ENCODE measurements at regions not wholly inside any gene's neighbourhood (a gene's known extent, or its start where the extent isn't known, plus 50 kb on each side); places are given as distances from the start of the nearest gene placed in this dataset.

DNA sequence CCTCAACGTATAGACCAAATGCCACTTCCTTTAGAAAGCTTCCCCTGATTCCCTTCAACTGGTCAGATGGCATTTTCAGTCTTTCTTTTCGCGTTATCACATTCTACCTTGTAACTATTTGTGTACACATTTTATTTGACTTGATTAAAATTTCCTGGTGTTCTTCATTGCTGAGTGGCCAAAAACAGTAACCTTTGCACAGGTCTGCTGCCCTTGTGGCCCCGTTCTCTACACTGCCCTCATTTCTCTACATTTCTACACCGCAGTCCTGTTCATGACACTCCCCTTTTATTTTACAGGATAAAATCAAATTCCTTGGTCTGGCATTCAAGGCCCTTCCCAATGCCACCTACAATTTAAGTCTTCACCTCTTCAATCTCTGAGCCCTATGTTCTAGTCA is 334.2 kb upstream of the SLC30A5 start:
- no peak for DNase-seq

GRCh38 chr5:68762201-68762600 is 331.6 kb upstream of the SLC30A5 start:
- no peak for DNase-seq

DNA sequence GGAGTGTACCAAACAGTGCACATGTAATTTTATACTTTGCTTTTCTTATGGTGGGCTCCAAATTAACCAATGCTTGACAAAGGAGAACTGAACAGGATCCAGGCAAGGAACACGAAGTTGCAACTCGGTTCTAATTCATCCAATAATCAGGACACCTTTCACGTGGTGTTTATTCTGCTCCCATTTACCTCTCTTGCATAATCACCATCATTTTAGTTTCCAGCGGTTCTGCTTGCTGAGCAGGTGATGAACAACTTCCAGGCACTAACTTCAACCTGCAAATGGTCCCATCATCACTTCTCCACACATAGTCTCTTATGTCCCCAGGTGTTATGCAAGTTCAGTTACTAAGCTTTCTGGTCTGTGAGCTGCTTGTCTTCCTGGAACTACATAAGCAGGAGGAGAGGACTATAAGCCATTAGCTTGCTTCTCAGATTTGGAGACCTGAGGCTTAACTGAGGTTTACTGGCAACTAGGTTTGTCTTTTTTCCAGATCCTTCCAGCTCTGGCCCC is 326.8 kb upstream of the SLC30A5 start:
- no peak for DNase-seq

- DNase-seq, result no peak
Observed at GRCh38 chr5:68770551-68770950, 323.3 kb upstream of the SLC30A5 start.

DNA sequence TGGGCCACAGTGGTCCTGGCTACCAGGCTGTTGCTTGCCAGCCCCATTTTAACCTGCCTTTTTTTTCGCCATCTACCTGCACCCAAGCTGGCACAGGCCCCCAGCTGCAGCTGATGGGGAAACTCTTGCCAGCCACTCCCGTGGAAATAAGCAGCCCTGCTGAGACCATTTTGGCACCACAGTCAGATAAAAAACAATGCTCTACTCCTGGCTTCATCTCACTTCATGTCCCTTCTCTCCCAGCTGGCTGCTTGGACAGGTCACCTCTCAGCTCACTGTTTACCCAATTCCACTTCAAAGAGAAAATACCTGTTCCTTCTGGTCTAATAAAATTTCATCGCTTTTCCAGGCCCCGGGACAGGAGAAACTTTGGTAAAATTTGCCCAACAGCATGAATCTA is 322.6 kb upstream of the SLC30A5 start:
- no peak for DNase-seq

GRCh38 chr5:68771732-68772131 is 322.1 kb upstream of the SLC30A5 start:
- DNase-seq, result no peak

DNA sequence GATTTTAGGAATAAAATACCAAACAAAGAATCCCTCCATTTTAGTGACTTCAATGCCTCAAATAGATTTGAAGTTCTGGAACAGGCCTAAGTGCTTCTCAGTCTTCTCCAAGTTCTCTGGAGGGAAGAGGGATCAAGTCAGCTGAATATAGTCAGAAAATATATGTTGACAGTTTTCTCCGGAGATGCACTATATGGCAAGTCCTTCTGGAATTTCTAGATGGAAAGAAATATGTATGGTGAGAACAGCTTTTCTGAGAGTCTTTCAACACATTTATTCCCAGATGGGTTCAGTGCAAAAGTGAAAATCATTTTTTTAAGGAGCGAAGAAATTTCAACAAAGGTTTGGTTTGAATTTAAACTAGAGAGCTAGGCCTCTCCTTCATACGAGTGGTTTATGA is 317.4 kb upstream of the SLC30A5 start:
- DNase-seq, result no peak

GRCh38 chr5:68777135-68777534 is 316.7 kb upstream of the SLC30A5 start:
- no peak for DNase-seq

DNA sequence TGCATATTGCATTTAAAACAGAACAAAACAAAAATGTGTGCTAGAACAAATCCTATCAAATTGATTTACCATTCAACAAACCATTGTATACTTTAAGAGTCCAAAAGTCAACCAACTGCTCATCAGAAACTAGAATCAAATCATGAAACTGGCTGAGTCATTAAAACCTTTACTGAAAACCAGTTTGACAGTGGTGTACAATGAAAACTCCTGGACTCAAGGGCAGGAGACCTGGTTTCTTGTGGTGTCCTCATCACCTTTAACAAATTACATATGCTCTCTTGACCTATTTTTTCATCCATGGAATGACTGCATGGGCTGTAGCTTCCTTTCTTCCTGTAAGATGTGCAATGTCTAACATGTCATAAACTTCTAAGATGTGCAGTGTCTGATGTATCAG is 315.3 kb upstream of the SLC30A5 start:
- no peak for DNase-seq

- DNase-seq, result no peak
Observed at GRCh38 chr5:68780299-68780955, 313.4 kb upstream of the SLC30A5 start.

GRCh38 chr5:68793074-68793473 is 300.7 kb upstream of the SLC30A5 start:
- no peak for DNase-seq

GRCh38 chr5:68793993-68794392 is 299.8 kb upstream of the SLC30A5 start:
- no peak for DNase-seq

GRCh38 chr5:68795190-68795589 is 298.6 kb upstream of the SLC30A5 start:
- no peak for DNase-seq

DNA sequence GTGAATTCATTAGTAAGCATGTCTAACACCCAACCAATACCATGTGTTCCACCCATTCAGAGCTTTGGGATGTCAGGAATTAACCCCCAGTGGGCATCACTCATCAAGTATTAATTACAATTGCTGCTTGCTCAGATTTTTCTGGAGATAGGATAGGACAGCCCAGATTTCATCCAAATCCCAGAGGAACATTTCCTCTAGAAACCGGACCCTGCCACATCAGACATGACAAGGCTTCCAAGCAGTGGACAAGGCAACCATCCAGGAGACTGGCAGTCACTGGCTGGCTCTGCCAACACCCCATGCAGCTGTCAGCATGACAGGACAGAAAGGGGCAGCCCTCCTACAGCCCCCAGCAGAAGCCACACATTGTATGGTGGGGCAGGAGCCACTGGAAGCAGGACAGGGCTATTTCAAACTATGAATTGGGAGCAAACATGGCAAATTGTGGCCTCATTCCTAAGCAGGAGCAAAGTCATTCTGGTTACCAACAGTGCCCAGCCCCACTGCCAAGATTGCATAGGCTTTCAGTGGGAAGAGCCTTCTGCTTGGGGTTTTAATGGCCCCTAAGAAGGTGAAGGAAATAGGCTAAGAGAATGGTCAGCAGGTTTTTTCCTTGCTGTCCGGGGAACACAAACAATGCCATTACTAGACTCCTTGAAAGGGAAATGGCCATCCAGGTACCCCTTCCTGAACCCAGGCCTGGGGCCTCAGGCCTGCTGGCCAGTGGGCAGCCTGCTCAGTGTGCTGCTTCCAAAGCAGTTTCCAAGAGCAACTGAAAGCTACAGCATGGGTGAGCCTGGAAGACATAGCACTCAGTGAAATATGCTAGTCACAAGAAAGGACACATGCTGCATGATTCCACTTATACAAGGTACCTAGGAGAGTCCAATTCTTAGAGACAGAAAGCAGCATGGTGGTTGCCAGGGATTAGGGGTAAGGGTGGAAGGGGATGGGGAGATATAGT is 294.7 kb upstream of the SLC30A5 start:
- DNase-seq, result no peak

GRCh38 chr5:68802430-68802829 is 291.4 kb upstream of the SLC30A5 start:
- no peak for DNase-seq

DNA sequence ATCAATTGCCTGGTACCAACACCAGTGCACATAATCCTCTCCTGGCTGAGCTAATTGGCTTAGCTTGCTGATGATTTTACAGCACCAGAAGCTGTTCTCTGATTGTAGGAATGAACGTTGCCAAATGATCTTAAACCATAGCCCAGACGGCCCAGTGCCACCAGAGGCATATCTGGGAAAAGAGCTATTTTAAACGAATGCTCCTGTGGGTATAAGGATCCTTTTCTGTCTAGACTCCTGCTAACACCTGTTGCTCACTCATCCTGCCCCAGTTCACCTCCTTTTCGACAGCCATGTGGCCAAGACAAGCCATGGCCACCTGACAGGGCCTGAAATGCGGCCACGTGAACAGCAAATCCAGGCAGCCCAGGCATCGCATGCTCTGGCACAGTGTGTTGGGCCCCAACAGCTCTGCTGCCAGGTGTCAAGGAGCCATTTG is 289.9 kb upstream of the SLC30A5 start:
- DNase-seq, result no peak

GRCh38 chr5:68804343-68804742 is 289.5 kb upstream of the SLC30A5 start:
- DNase-seq, result no peak

DNA sequence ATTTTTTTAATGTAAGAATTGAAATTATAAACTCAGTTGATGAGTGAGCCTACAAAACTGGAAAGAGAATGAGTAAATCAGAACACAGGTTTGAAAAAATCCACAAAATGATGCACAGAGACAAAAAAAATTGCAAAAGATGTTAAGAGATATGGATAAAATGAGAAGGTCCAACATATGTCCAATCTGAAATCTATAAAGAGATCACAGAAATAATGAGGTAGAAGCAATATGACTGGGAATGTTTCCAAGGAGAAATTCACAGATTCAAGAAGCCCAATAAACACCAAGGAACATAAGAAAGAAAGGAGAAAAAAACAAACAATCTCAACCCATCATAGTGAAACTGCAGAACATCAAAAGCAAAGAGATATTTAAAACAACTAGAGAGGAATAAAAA is 288.4 kb upstream of the SLC30A5 start:
- DNase-seq, result no peak

GRCh38 chr5:68817632-68818031 is 276.2 kb upstream of the SLC30A5 start:
- DNase-seq, result no peak

- no peak for DNase-seq
Observed at GRCh38 chr5:68818057-68818695, 275.6 kb upstream of the SLC30A5 start.

DNA sequence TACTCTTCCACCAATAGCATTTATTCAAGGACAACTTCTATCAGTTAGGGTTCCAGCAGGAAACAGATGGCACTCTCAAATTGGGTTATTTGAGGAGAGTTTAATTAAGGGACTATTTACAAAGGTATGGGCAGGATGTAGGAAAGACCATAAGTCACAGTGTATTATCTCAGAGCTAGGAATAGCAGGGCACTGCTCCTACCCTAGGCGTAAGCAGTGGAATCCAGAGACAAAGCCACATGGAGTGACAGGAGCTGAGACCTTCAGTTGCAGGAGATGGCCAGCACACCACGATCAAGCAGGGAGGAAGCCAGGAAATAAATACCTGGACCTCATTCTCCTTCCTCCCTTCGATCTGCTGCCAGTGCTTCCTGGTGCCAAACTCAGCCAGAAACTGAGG is 274.9 kb upstream of the SLC30A5 start:
- no peak for DNase-seq

DNA sequence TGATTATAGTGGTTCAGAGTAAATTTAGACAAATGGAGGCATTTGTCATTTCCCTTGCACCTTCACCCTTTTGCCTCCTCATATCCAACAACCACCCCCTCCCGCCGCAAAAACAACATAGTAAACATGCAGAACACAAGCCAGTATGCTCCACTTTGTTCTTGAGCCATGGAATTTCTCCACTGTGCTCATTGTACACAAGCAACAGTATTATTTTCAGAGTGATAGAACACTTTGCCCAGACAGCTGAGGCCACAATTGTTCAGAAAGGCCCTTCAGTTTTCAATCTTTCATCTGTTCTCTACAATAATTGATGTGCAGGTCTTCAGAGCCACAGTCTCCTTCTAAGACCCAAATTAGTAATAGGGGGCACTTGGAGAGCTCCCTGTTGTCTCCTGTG is 272.8 kb upstream of the SLC30A5 start:
- no peak for DNase-seq

DNA sequence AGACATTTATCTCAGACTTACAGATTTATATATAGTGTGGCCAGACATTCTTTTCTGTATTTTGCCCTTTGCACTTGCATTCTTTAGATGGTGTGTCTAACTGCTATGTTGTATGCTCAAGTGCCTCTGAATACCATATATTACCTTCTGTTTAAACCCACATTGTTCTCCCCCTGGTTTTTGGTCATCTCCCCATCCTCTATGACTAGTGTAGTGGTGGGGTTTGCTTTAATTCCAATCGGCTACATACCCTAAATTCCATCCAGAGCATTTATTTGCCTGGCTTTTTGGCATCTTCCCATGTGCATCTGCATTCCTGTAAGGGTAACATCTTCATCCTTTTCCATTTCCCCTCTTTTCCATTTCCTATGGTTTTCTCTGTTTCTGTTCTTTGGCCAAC is 271.0 kb upstream of the SLC30A5 start:
- no peak for DNase-seq

DNA sequence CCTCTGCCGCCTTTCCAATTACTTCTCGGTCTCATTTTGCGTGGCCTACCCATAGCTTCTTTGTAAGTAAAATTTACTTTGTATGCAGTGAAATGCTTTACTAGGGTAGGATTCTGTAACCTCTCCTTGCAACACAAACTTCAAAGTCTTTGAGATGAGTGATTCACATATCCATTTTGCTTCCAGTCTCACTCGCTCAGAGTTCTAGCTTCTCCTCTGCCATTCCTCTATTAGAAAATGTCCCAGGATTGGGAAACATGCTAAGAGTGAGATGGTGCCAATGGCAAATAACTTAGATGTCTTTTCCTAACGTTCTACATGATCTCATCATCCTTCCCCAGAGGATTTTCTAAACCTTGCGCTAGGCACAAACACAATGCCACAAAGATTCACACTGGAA is 270.5 kb upstream of the SLC30A5 start:
- no peak for DNase-seq
